ENCODE measurements at regions not wholly inside any gene's neighbourhood (a gene's known extent, or its start where the extent isn't known, plus 50 kb on each side); places are given as distances from the start of the nearest gene placed in this dataset.
"Not testable (repeated sequence)": the region's sequence is repeated elsewhere in the genome, so short reads cannot be mapped to it uniquely, and the experiment has no call there.

- DNase-seq, result no peak
Measured at GRCh38 chr2:189231719-189232323, 52.3 kb upstream of the COL5A2 start.

- DNase-seq, result peak; percentile 16
Measured at GRCh38 chr2:189232759-189233406, 53.3 kb upstream of the COL5A2 start.

- peak; percentile 36 for DNase-seq
Measured at GRCh38 chr2:189233527-189233926, 54.0 kb upstream of the COL5A2 start.

GRCh38 chr2:189234991-189235390 is 55.4 kb upstream of the COL5A2 start:
- DNase-seq, result no peak

GRCh38 chr2:189236066-189236465 is 56.5 kb upstream of the COL5A2 start:
- peak; percentile 76 for DNase-seq

- DNase-seq, result no peak
Measured at GRCh38 chr2:189238903-189239302, 59.3 kb upstream of the COL5A2 start.

GRCh38 chr2:189243843-189244242 is 64.3 kb upstream of the COL5A2 start:
- DNase-seq, result not testable (repeated sequence)

- no peak for DNase-seq
Measured at GRCh38 chr2:189247276-189247675, 67.7 kb upstream of the COL5A2 start.

GRCh38 chr2:189248141-189248540 is 68.6 kb upstream of the COL5A2 start:
- DNase-seq, result no peak

- peak; percentile 83 for DNase-seq
Measured at GRCh38 chr2:189249171-189249570, 69.6 kb upstream of the COL5A2 start.

GRCh38 chr2:189249901-189250300 is 70.3 kb upstream of the COL5A2 start:
- DNase-seq, result peak; percentile 43

- DNase-seq, result peak; percentile 76
Measured at GRCh38 chr2:189252991-189253675, 73.6 kb upstream of the COL5A2 start.

GRCh38 chr2:189253836-189254235 is 74.3 kb upstream of the COL5A2 start:
- DNase-seq, result peak; percentile 68

- peak; percentile 87 for DNase-seq
Measured at GRCh38 chr2:189254268-189254883, 74.8 kb upstream of the COL5A2 start.

- no peak for DNase-seq
Measured at GRCh38 chr2:189255711-189256110, 76.2 kb upstream of the COL5A2 start.

- DNase-seq, result no peak
Measured at GRCh38 chr2:189258616-189259365, 79.2 kb upstream of the COL5A2 start.

- peak; percentile 42 for DNase-seq
Measured at GRCh38 chr2:189260361-189260814, 80.8 kb upstream of the COL5A2 start.

- peak; percentile 94 for DNase-seq
Measured at GRCh38 chr2:189261431-189261841, 81.9 kb upstream of the COL5A2 start.

- DNase-seq, result no peak
Measured at GRCh38 chr2:189261916-189262315, 82.4 kb upstream of the COL5A2 start.

- peak; percentile 49 for DNase-seq
Measured at GRCh38 chr2:189265696-189266320, 86.2 kb upstream of the COL5A2 start.

- peak; percentile 47 for DNase-seq
Measured at GRCh38 chr2:189267491-189267890, 87.9 kb upstream of the COL5A2 start.

GRCh38 chr2:189267925-189268579 is 88.5 kb upstream of the COL5A2 start:
- peak; percentile 91 for DNase-seq

All from fibroblast of skin of right biceps (primary cell).